Mesodermal cell (in vitro differentiated cells): ENCODE measurements at regions not wholly inside any gene's neighbourhood (a gene's known extent, or its start where the extent isn't known, plus 50 kb on each side); places are given as distances from the start of the nearest gene placed in this dataset.

Experiments
- H3K27ac ChIP-seq: 2 replicates; pipeline ENCODE4 v1.7.0; 2013; ENCODE audit warnings: mild to moderate bottlenecking, low read depth, low read length, moderate library complexity; ENCODE audit not compliant: severe bottlenecking
- H3K36me3 ChIP-seq: 2 replicates; pipeline ENCODE4 v1.7.1; 2013; ENCODE audit warnings: mild to moderate bottlenecking, low read length, moderate library complexity; ENCODE audit not compliant: control insufficient read depth, insufficient read depth
- H3K4me1 ChIP-seq: one replicate; pipeline ENCODE4 v1.7.1; 2013; ENCODE audit warnings: mild to moderate bottlenecking, low read length; ENCODE audit not compliant: insufficient read depth, control insufficient read depth, poor library complexity, severe bottlenecking
- H3K4me3 ChIP-seq: 2 replicates; pipeline ENCODE4 v1.7.0; 2013; ENCODE audit warnings: low read length, control low read depth, mild to moderate bottlenecking; ENCODE audit not compliant: insufficient read depth, poor library complexity, severe bottlenecking; ENCODE audit errors: extremely low read depth
- H3K9me3 ChIP-seq: 2 replicates; pipeline ENCODE4 v1.7.1; 2013; ENCODE audit warnings: mild to moderate bottlenecking, low read length, moderate library complexity; ENCODE audit not compliant: control insufficient read depth
- WGBS, 2 experiments: methylation state at CpG; one replicate each; pipeline ENCODE4 v1.1.5; 2013; ENCODE audit warnings: missing lambda C conversion rate in 2 of 2; ENCODE audit not compliant: insufficient coverage in 2 of 2; 5-methylcytosine and 5-hydroxymethylcytosine counted together

- WGBS, 2 experiments: 59% methylated on average over 3 of the region's 3 CpGs; no CpG with 5 or more reads in 1 of the 2 experiments
- no peak overlapping the region for H3K27ac ChIP-seq
- H3K9me3 ChIP-seq: no peaks in the 10 kb centered on the region
- no peaks in the 10 kb centered on the region for H3K36me3 ChIP-seq
- no peak overlapping the region for H3K4me3 ChIP-seq
- H3K4me1 ChIP-seq: no peaks in the 10 kb centered on the region
Observed at GRCh38 chr12:32949815-32950214, 53.2 kb upstream of the PKP2 start.

- H3K27ac ChIP-seq: no peak overlapping the region
- WGBS, 2 experiments: 89 to 100% methylated on average over 2 to 3 of the region's 4 CpGs
Observed at GRCh38 chr12:32947206-32948067, 50.9 kb upstream of the PKP2 start.

GRCh38 chr12:32946504-32947131 is 50.0 kb upstream of the PKP2 start:
- H3K4me3 ChIP-seq: no peak overlapping the region
- H3K9me3 ChIP-seq: no peaks in the 10 kb centered on the region
- no peak overlapping the region for H3K27ac ChIP-seq
- no peaks in the 10 kb centered on the region for H3K36me3 ChIP-seq
- 79 to 80% methylated on average over 1 to 3 of the region's 6 CpGs for WGBS, 2 experiments
- H3K4me1 ChIP-seq: no peaks in the 10 kb centered on the region

More at GRCh38 chr12:32947206-32948067, 50.9 kb upstream of the PKP2 start:
- no peak overlapping the region for H3K4me3 ChIP-seq
- no peaks in the 10 kb centered on the region for H3K9me3 ChIP-seq
- H3K36me3 ChIP-seq: no peaks in the 10 kb centered on the region
- H3K4me1 ChIP-seq: no peaks in the 10 kb centered on the region
